Testis (tissue), 2 donors: ENCODE measurements at regions not wholly inside any gene's neighbourhood (a gene's known extent, or its start where the extent isn't known, plus 50 kb on each side); places are given as distances from the start of the nearest gene placed in this dataset.
A peak's percentile ranks its signal among the peaks of the same experiment; 100 is the strongest.

Source experiments
- DNase-seq: peaks from one replicate; pipeline ENCODE4 v3.0.0-alpha.2; 2019
- H3K27ac ChIP-seq, 2 donors: fragments of 200-600 bp; sonication (generic); one replicate each; pipeline ENCODE4 v1.5.1; 2019
- H3K27me3 ChIP-seq: fragments of 200-600 bp; sonication (generic); one replicate; pipeline ENCODE4 v1.5.1; 2019
- H3K36me3 ChIP-seq: fragments of 200-600 bp; sonication (generic); one replicate; pipeline ENCODE4 v1.5.1; 2017; ENCODE audit warnings: low read depth; ENCODE audit errors: missing control alignments
- H3K4me1 ChIP-seq: fragments of 200-600 bp; sonication (generic); one replicate; pipeline ENCODE4 v1.5.1; 2019
- H3K4me3 ChIP-seq, 2 donors: fragments of 200-600 bp; sonication (generic); one replicate each; pipeline ENCODE4 v1.5.1; 2017 to 2019
- H3K9me3 ChIP-seq: fragments of 200-600 bp; sonication (generic); one replicate; pipeline ENCODE4 v1.5.1; 2017
- POLR2A ChIP-seq: fragments of 450-650 bp; IDR thresholded peaks from one replicate; pipeline ENCODE4 v1.6.1; 2017; ENCODE audit warnings: antibody characterized with exemption, mild to moderate bottlenecking, moderate library complexity
- WGBS, 2 donors: methylation state at CpG; one replicate each; pipeline ENCODE4 v1.1.5; 2018; 5-methylcytosine and 5-hydroxymethylcytosine counted together
- intact Hi-C: fragments of 100-400 bp; cut with DNase I; formaldehyde crosslinking; loops from one replicate; pipeline ENCODE4 v1.15.1; 2023; ENCODE audit warnings: low total_unique reads
- TF ChIP-seq, protein P1 (sequence below), 3 experiments: fragments of 450-650 bp in 2 of 3; fragments of 200-600 bp in 1 of 3; sonication (generic) in 1 of 3; IDR thresholded peaks; one replicate each; pipeline ENCODE4 v1.5.1; 2016 to 2019; ENCODE audit warnings: antibody characterized with exemption in 3 of 3, mild to moderate bottlenecking in 2 of 3, moderate library complexity in 1 of 3

DNA sequence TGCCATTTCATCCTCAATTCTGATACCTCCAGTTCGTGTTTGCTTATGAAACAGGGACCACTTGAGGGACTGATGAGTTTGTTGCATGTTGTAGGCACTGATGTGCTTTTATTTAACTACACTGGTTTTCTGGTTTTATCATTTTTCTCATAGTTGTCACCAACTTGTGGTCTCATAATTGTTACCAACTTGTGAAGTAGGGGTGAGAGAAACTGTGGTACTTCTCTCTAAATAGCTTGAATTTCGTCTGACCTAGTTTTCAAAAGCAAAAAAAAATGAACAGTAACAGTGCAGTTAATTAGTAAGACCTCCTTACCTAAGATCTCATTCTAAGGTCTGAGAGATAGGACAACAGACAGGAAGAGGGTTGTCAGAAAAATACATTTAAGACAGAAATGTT lies 78.0 kb downstream of the ANXA2R start:
- no peak for TF ChIP-seq POLR2A
- TF ChIP-seq, protein P1, sequence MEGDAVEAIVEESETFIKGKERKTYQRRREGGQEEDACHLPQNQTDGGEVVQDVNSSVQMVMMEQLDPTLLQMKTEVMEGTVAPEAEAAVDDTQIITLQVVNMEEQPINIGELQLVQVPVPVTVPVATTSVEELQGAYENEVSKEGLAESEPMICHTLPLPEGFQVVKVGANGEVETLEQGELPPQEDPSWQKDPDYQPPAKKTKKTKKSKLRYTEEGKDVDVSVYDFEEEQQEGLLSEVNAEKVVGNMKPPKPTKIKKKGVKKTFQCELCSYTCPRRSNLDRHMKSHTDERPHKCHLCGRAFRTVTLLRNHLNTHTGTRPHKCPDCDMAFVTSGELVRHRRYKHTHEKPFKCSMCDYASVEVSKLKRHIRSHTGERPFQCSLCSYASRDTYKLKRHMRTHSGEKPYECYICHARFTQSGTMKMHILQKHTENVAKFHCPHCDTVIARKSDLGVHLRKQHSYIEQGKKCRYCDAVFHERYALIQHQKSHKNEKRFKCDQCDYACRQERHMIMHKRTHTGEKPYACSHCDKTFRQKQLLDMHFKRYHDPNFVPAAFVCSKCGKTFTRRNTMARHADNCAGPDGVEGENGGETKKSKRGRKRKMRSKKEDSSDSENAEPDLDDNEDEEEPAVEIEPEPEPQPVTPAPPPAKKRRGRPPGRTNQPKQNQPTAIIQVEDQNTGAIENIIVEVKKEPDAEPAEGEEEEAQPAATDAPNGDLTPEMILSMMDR (IDR thresholded peaks at IDR 0.05), result no peak

DNA sequence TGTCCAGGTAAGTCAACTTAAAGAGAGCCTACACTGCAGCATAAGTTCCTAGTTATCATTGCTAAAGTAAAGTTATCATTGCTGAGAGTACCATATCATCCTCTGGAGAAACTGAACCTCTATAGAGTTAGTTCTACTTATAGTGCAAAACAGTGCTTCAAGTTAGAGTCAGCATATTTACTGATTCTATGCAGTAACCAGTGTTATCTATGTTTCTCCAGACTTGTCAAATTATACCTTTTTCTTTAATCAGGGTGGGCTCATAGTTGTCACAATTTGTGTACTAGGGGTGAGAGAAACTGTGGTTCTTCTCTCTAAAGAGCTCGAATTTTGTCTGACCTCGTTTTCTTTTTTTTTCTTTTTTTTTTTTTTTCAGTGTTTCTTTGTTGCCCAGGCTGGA lies 79.6 kb downstream of the ANXA2R start:
- Histone ChIP-seq H3K27me3 (no peaks in the 10 kb centered on the region), H3K9me3 (no peaks in the 10 kb centered on the region), H3K4me3 (no peak overlapping the region), H3K4me1 (no peaks in the 10 kb centered on the region), H3K27ac (no peak overlapping the region), H3K36me3 (no peaks in the 10 kb centered on the region)
- no peak for TF ChIP-seq POLR2A
- TF ChIP-seq, protein P1 (IDR thresholded peaks at IDR 0.05), result no peak
- intact Hi-C loops, result no loop called here
- 69 to 75% methylated on average over 2 of the region's 2 CpGs for WGBS, 2 donors
- no peak for DNase-seq

More for the DNA sequence above, 78.0 kb downstream of the ANXA2R start:
- intact Hi-C loops, result no loop called here
- no peaks in the 10 kb centered on the region for H3K27me3 ChIP-seq
- WGBS, 2 donors, result 81 to 86% methylated on average over 2 of the region's 2 CpGs
- DNase-seq, result no peak
- no peaks in the 10 kb centered on the region for H3K4me1 ChIP-seq
- H3K4me3 ChIP-seq, result no peak overlapping the region
- no peaks in the 10 kb centered on the region for H3K9me3 ChIP-seq
- H3K27ac ChIP-seq, result no peak overlapping the region
- no peaks in the 10 kb centered on the region for H3K36me3 ChIP-seq

DNA sequence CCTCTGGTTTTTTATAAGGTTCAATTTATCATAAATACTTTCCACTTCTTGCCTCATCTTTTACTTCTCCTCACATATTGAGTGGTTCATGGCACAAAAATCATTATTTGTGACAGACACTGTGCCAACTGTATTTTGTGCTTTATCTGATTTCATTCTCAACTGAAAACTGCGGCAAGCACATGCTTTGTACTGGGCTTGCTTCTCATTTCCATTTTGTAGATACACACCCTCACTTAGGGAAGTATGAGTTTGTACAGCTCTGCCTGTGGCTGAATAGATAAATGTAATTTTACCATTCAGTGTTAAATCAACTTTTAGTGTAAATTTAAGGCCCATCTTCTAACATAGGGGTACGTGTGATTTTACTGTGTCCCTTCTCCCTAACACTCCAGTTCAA lies 83.6 kb downstream of the ANXA2R start:
- Histone ChIP-seq H3K9me3 (no peaks in the 10 kb centered on the region), H3K4me1 (no peaks in the 10 kb centered on the region), H3K27me3 (no peaks in the 10 kb centered on the region), H3K4me3 (no peak overlapping the region), H3K36me3 (no peaks in the 10 kb centered on the region), H3K27ac (no peak overlapping the region)
- TF ChIP-seq, protein P1 (IDR thresholded peaks at IDR 0.05), result no peak
- TF ChIP-seq POLR2A, result no peak
- WGBS, 2 donors, result 85 to 98% methylated on average over 2 of the region's 2 CpGs
- no peak for DNase-seq
- intact Hi-C loops, result no loop called here

DNA sequence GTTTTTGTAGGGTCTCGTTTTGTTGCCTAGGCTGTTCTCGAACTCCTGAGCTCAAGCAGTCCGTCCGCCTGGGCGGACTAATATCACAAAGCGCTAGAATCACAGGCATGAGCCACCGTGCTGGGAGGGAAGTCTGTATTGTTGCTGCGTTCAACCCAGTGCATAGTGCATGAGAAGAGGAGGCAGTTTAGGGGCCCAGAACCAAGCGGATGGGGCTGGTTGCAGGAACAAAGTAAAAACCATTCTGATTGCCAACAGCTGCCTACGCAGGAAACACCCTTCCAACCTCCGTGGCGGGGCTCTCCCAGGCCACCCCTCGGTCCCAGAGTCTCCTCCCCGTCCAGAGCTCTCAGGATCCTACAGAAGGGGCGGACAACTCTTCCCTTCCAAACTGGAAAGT lies 87.1 kb downstream of the ANXA2R start:
- intact Hi-C loops, result loop anchor here (5.0 kb wide), 1 partner anchor 89 kb away; the partner anchor contains the start of gene ANXA2R
- Histone ChIP-seq H3K27me3 (no peaks in the 10 kb centered on the region), H3K9me3 (no peaks in the 10 kb centered on the region), H3K4me3 (peak overlapping the region in 1 of 2 donors; percentile 3), H3K4me1 (no peaks in the 10 kb centered on the region), H3K36me3 (no peaks in the 10 kb centered on the region), H3K27ac (no peak overlapping the region)
- 9 to 12% methylated on average over 11 to 15 of the region's 15 CpGs for WGBS, 2 donors
- TF ChIP-seq, protein P1 (IDR thresholded peaks at IDR 0.05), result no peak
- TF ChIP-seq POLR2A, result no peak
- no peak for DNase-seq

DNA sequence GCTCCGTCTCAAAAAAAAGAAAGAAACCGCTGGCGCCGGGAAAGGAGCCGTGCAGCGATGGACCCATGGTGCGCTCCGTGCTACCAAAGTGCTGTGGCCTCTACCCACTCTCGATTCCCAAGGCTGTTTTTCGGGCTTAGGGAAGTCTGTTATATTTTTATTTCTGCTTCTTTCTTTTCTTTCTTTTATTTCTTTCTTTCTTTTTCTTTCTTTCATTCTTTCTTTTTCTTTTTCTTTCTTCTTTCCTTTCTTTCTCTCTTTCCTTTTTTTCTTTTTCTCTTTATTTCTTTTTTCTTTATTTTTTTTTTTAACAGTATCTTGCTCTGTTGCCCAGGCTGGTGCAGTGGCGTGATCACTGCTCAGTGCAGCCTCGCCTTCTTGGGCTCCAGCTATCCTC lies 87.5 kb downstream of the ANXA2R start:
- TF ChIP-seq POLR2A, result no peak
- TF ChIP-seq, protein P1 (IDR thresholded peaks at IDR 0.05), result no peak
- no peak overlapping the region for H3K27ac ChIP-seq
- WGBS, 2 donors, result 17 to 24% methylated on average over 12 of the region's 12 CpGs
- DNase-seq, result no peak
- H3K4me3 ChIP-seq, result peak overlapping the region; percentile 40 to 44
- intact Hi-C loops, result loop anchor here (5.0 kb wide), 1 partner anchor 90 kb away; the partner anchor contains the start of gene ANXA2R
- H3K4me1 ChIP-seq, result no peaks in the 10 kb centered on the region
- H3K36me3 ChIP-seq, result no peaks in the 10 kb centered on the region
- H3K27me3 ChIP-seq, result no peaks in the 10 kb centered on the region
- H3K9me3 ChIP-seq, result no peaks in the 10 kb centered on the region
